AG08396 (cell line): ENCODE measurements at regions not wholly inside any gene's neighbourhood (a gene's known extent, or its start where the extent isn't known, plus 50 kb on each side); places are given as distances from the start of the nearest gene placed in this dataset.

Experiments
- DNase-seq: peaks from one replicate; pipeline ENCODE4 v3.0.0; 2012; ENCODE audit warnings: low spot score, mixed read lengths

- DNase-seq: no peak
Measured at GRCh38 chr15:68525815-68526214, 53.0 kb upstream of the CORO2B start.

- no peak for DNase-seq
Measured at GRCh38 chr15:68526269-68526668, 52.5 kb upstream of the CORO2B start.

- no peak for DNase-seq
Measured at GRCh38 chr15:68526784-68527183, 52.0 kb upstream of the CORO2B start.

GRCh38 chr15:68528626-68529290 is 50.0 kb upstream of the CORO2B start:
- no peak for DNase-seq
